ENCODE measurements at regions not wholly inside any gene's neighbourhood (a gene's known extent, or its start where the extent isn't known, plus 50 kb on each side); places are given as distances from the start of the nearest gene placed in this dataset.

DNA sequence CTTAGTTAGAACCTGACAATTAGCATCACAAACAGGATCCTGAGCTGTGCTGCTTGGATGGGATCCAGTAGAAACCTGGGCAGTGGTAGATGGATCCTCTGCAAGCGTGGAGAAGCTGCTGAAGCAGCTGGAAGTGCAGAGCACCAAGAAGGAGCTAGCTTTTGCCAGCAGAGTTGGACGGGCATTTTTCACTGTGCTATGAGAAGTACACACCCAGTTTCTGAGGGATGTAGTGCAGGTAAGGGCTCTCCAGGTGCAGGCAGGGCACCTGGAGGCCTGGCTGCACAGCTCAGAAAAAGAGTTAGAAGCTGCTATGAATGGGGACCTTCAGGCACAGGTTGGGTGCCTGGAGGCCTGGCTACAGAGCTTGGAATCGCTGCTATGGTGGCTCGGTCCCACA is 623.9 kb upstream of the NUDT12 start:
- no peak for TF ChIP-seq EZH2 (IDR thresholded peaks at IDR 0.05; ENCODE audit: borderline replicate concordance, low read length)
- no peak for TF ChIP-seq CTCF (IDR thresholded peaks at IDR 0.05; ENCODE audit: low read length)
